Muscle layer of duodenum (tissue), 2 donors: ENCODE measurements at regions not wholly inside any gene's neighbourhood (a gene's known extent, or its start where the extent isn't known, plus 50 kb on each side); places are given as distances from the start of the nearest gene placed in this dataset.
"Not testable (repeated sequence)": the region's sequence is repeated elsewhere in the genome, so short reads cannot be mapped to it uniquely, and the experiment has no call there.

Experiments used
- H3K27ac ChIP-seq: one replicate; pipeline ENCODE4 v1.7.0; 2013; ENCODE audit warnings: mild to moderate bottlenecking, low read length
- H3K27me3 ChIP-seq: one replicate; pipeline ENCODE4 v1.7.0; 2013; ENCODE audit warnings: low read depth, mild to moderate bottlenecking, control low read depth, low read length
- H3K36me3 ChIP-seq, 2 donors: one replicate each; pipeline ENCODE4 v1.7.0; 2013; ENCODE audit warnings: low read length in 2 of 2, control low read depth in 1 of 2, mild to moderate bottlenecking in 1 of 2; ENCODE audit not compliant: insufficient read depth in 2 of 2, control insufficient read depth in 1 of 2
- H3K4me1 ChIP-seq, 2 donors: one replicate each; pipeline ENCODE4 v1.7.0; 2013; ENCODE audit warnings: low read length in 2 of 2, mild to moderate bottlenecking in 2 of 2, control low read depth in 1 of 2, moderate library complexity in 1 of 2; ENCODE audit not compliant: insufficient read depth in 2 of 2, control insufficient read depth in 1 of 2
- H3K4me3 ChIP-seq, 2 donors: one replicate each; pipeline ENCODE4 v1.7.0; 2013; ENCODE audit warnings: low read length in 2 of 2, low read depth in 1 of 2, mild to moderate bottlenecking in 1 of 2
- H3K9me3 ChIP-seq, 2 donors: one replicate each; pipeline ENCODE4 v1.7.0; 2013; ENCODE audit warnings: low read length in 2 of 2, control low read depth in 1 of 2, mild to moderate bottlenecking in 1 of 2; ENCODE audit not compliant: control insufficient read depth in 1 of 2
- donor health status: healthy.

GRCh38 chr5:6253281-6253680 is 125.1 kb downstream of the MED10 start:
- no peak overlapping the region for H3K27ac ChIP-seq
- H3K4me1 ChIP-seq = no peaks in the 10 kb centered on the region
- peaks cover 0 to 4% of the 10 kb centered on the region in 2 donors for H3K9me3 ChIP-seq
- no peaks in the 10 kb centered on the region for H3K36me3 ChIP-seq
- H3K4me3 ChIP-seq = no peak overlapping the region
- no peaks in the 10 kb centered on the region for H3K27me3 ChIP-seq

DNA sequence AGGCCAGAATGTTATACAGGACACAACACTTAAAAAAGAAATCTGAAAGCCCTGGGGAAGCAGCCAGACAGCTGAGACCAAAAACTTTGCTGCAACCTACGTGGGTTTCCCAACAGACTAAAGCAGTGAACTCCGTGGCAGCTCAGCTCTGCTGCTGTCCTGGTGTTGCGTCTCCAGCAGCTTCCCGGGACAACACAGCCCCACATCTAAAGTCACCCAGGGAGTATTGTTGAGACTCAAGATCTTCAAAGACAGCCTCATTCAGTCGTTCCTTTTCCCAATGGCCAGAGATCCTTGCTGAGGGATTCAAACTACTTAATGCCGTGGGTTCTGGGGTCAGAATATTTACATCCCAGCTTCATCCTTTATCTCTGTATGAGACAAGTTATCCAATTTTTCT is 125.8 kb downstream of the MED10 start:
- Histone ChIP-seq H3K9me3 (peaks cover 0 to 4% of the 10 kb centered on the region in 2 donors), H3K27me3 (no peaks in the 10 kb centered on the region), H3K36me3 (no peaks in the 10 kb centered on the region), H3K4me3 (no peak overlapping the region), H3K27ac (no peak overlapping the region), H3K4me1 (no peaks in the 10 kb centered on the region)

DNA sequence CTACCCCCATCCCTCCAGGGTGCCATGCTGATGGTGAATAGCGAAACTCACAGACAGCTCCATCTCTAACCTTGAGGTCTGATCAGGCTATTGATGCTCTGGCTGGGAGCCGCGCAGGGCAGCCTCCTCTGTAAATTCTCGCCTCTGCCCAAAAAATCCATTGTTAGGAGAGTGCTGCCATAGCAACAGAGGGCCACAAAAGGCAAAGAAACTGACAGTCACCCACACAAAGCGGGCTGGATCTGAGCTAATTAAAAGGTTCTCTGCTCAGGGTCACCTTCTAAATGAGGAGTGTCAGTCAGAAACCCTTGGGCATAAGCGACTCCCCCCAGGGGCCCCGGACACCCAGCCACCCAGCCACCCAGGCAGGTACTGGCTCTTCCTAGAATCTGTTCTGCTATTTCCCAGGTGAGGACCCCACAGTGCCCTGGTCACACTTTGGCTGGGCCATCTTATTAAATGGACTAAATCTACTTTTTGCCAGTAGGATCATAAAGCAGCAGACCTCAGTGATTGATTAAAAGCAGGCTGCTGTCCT is 126.7 kb downstream of the MED10 start:
- Histone ChIP-seq H3K27me3 (no peaks in the 10 kb centered on the region), H3K4me3 (no peak overlapping the region)

DNA sequence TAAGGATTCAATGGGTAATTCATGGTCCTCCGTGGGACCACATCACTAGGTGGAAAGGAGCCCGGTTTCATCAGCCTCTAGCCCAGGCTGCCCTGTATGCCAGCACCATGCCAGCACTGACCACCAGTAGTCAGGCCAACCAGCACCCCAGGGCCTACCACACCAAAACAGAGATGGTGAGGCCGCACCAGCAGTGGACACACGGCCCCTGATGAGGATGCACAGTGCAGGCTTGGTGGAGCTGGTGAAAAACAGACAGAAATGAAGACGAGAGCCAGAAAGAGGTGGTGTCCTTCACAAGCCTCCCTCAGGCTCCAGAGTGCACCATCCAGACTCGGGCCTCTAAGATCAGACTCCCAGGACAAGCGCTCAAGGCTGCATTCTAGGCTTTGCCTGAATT is 128.2 kb downstream of the MED10 start:
- H3K4me1 ChIP-seq = no peaks in the 10 kb centered on the region
- no peak overlapping the region for H3K4me3 ChIP-seq
- H3K27ac ChIP-seq = no peak overlapping the region
- H3K27me3 ChIP-seq = no peaks in the 10 kb centered on the region
- H3K36me3 ChIP-seq = no peaks in the 10 kb centered on the region
- peaks cover 0 to 4% of the 10 kb centered on the region in 2 donors for H3K9me3 ChIP-seq

More for the DNA sequence above, 126.7 kb downstream of the MED10 start:
- Histone ChIP-seq H3K4me1 (no peaks in the 10 kb centered on the region), H3K36me3 (no peaks in the 10 kb centered on the region), H3K9me3 (peaks cover 0 to 4% of the 10 kb centered on the region in 2 donors), H3K27ac (no peak overlapping the region)

DNA sequence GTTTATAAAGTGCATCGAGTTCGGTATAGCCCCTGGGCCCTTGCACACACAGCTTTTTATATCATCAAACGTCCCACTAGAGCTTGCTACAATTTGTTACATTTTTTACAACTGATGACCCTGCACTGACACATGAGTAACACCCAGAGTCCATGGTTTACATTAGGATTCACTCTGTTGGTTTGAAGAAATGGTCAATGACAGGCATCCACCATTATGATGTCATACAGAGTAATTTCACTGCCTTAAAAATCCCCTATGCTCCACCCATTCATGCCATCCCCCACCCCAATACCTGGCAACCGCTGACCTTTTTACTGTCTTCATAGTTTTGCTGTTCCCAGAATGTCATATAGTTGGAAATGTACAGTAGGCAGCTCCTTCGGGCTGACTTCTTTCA is 130.2 kb downstream of the MED10 start:
- Histone ChIP-seq H3K27ac (no peak overlapping the region), H3K4me3 (no peak overlapping the region), H3K27me3 (no peaks in the 10 kb centered on the region), H3K36me3 (no peaks in the 10 kb centered on the region), H3K4me1 (no peaks in the 10 kb centered on the region), H3K9me3 (peaks cover 0 to 4% of the 10 kb centered on the region in 2 donors)

DNA sequence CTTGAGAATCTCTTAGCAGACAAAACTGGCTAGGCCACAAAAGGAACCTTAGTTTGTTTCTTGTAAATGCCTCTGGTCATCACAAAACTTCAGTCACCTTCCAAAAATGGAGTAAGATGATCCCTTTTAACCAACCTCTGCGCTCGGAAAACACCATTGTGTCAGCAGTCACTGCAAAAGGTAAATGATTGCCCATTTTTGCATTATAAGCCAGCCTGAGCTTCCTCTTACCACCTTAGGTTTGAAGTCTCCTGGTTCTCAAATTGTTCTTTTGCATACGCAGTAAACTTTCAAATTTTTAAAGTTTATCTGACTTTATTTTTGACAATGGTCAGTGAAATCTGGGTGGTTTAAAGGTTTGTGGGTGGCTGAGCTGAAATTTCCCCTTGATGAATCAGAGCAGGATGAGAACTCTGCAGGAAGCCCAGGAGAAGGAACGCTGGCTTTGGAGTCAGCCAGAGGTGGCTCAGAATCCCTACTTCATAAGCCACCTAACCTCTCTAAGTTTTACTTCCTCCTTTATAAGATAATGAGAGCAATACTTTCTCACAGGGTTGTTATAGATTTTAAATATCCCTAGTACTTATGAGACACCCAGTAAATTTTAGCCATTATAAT is 131.4 kb downstream of the MED10 start:
- Histone ChIP-seq H3K27ac (no peak overlapping the region), H3K4me1 (no peaks in the 10 kb centered on the region), H3K4me3 (no peak overlapping the region), H3K27me3 (no peaks in the 10 kb centered on the region), H3K9me3 (peaks cover 0 to 4% of the 10 kb centered on the region in 2 donors), H3K36me3 (no peaks in the 10 kb centered on the region)

DNA sequence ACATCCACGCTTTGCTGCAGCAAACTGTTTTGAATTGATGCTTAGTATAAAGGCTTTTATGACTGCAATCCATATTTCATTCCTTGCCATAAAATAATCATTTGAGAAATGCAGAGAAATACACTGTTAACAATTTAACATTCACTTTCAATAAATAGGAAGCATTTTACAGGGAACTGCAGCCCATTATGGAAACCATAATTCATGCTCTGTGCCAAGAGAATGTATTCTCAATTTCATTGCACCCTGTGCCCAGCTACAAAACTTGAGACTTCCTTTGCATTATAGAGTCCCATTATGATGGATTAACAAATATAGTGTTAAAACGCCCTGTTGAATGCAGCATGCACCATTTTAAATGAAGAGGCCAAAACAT is 134.0 kb downstream of the MED10 start:
- Histone ChIP-seq H3K9me3 (peaks cover 0 to 3% of the 10 kb centered on the region in 2 donors), H3K27me3 (no peaks in the 10 kb centered on the region), H3K4me3 (no peak overlapping the region), H3K4me1 (no peaks in the 10 kb centered on the region), H3K36me3 (no peaks in the 10 kb centered on the region), H3K27ac (no peak overlapping the region)

- Histone ChIP-seq H3K27ac (no peak overlapping the region), H3K4me1 (no peaks in the 10 kb centered on the region), H3K9me3 (peaks cover 0 to 3% of the 10 kb centered on the region in 2 donors), H3K27me3 (no peaks in the 10 kb centered on the region), H3K4me3 (no peak overlapping the region), H3K36me3 (no peaks in the 10 kb centered on the region)
These were observed 134.5 kb downstream of the MED10 start for GRCh38 chr5:6243706-6244338.

- not testable (repeated sequence) for H3K27me3 ChIP-seq, H3K4me3 ChIP-seq, H3K4me1 ChIP-seq, H3K9me3 ChIP-seq, H3K36me3 ChIP-seq, H3K27ac ChIP-seq
These were observed 137.3 kb downstream of the MED10 start for GRCh38 chr5:6241056-6241455.

DNA sequence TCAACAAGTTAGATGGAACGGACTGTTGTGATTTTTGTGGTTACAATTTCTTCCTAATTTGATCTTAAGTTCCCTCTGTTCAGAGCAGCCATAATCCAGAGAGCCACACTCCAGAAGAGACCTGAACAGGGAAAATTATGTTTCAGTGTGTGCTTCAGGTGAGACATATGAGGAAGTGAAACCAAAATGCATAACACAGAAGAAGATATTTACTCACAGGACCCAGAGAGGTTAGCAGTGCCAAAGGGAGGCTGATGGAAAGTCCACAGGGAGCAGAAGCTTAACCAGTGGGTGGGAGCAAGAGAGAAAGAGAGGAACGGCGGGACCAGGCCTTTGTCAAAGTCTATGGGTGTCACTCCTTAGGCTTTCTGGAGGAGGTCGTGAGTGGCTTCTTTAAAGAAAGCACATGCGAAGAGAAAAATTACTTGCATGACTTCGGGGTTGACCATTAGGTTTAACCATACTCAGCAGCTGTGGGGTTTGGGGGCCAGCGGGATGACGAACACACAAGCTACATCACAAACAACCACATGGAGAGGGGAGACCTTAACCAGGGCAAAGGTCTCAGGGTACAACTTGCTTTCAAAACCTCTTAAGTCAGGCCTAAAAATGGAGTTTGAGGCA is 141.4 kb downstream of the MED10 start:
- Histone ChIP-seq H3K4me3 (no peak overlapping the region), H3K9me3 (peaks cover 0 to 3% of the 10 kb centered on the region in 2 donors), H3K4me1 (no peaks in the 10 kb centered on the region), H3K36me3 (no peaks in the 10 kb centered on the region), H3K27me3 (no peaks in the 10 kb centered on the region), H3K27ac (no peak overlapping the region)

GRCh38 chr5:6236170-6236793 is 142.1 kb downstream of the MED10 start:
- Histone ChIP-seq H3K27me3 (no peaks in the 10 kb centered on the region), H3K4me1 (no peaks in the 10 kb centered on the region), H3K4me3 (no peak overlapping the region), H3K9me3 (peaks cover 0 to 3% of the 10 kb centered on the region in 2 donors), H3K27ac (no peak overlapping the region), H3K36me3 (no peaks in the 10 kb centered on the region)
